Tibial nerve (tissue), 4 donors: ENCODE measurements at regions not wholly inside any gene's neighbourhood (a gene's known extent, or its start where the extent isn't known, plus 50 kb on each side); places are given as distances from the start of the nearest gene placed in this dataset.

Experiments
- DNase-seq, 2 donors: peaks; one replicate each; pipeline ENCODE4 v3.0.0-alpha.2; 2019; ENCODE audit warnings: low spot score in 2 of 2
- H3K27ac ChIP-seq, 4 donors: fragments of 200-600 bp; sonication (generic) in 3 of 4; one replicate each; pipeline ENCODE4 v1.5.1; 2017 to 2019; ENCODE audit warnings: mild to moderate bottlenecking in 1 of 4
- H3K27me3 ChIP-seq, 2 donors: fragments of 200-600 bp; sonication (generic) in 1 of 2; one replicate each; pipeline versions ENCODE4 v1.5.1 to v1.6.0; 2017 to 2019
- H3K36me3 ChIP-seq, 3 donors: fragments of 200-600 bp; sonication (generic); one replicate each; pipeline ENCODE4 v1.5.1; 2018 to 2019
- H3K4me1 ChIP-seq, 4 donors: fragments of 200-600 bp; sonication (generic) in 3 of 4; one replicate each; pipeline ENCODE4 v1.5.1; 2017 to 2019
- H3K4me3 ChIP-seq, 4 donors: fragments of 200-600 bp; sonication (generic) in 3 of 4; one replicate each; pipeline ENCODE4 v1.5.1; 2017 to 2019; ENCODE audit warnings: mild to moderate bottlenecking in 1 of 4, moderate library complexity in 1 of 4
- H3K9me3 ChIP-seq, 4 donors: fragments of 200-600 bp; sonication (generic) in 3 of 4; one replicate each; pipeline ENCODE4 v1.5.1; 2017 to 2019
- EP300 ChIP-seq, 2 donors: sonication (generic); formaldehyde crosslinking; IDR thresholded peaks; one replicate each; pipeline ENCODE4 v1.6.1; 2017; ENCODE audit warnings: antibody characterized with exemption in 2 of 2, mild to moderate bottlenecking in 1 of 2
- POLR2A ChIP-seq, 2 donors: fragments of 450-650 bp; IDR thresholded peaks; one replicate each; pipeline ENCODE4 v1.6.1; 2017; ENCODE audit warnings: antibody characterized with exemption in 2 of 2, mild to moderate bottlenecking in 2 of 2, moderate library complexity in 2 of 2
- WGBS, 2 donors: methylation state at CpG; one replicate each; pipeline ENCODE4 v1.1.5; 2018; 5-methylcytosine and 5-hydroxymethylcytosine counted together
- TF ChIP-seq, protein P1 (sequence below), 5 experiments: fragments of 200-600 bp in 3 of 5; fragments of 450-650 bp in 2 of 5; sonication (generic) in 3 of 5; IDR thresholded peaks; one replicate each; pipeline ENCODE4 v1.5.1; 2016 to 2019; ENCODE audit warnings: antibody characterized with exemption in 5 of 5, mild to moderate bottlenecking in 3 of 5, moderate library complexity in 2 of 5

- Histone ChIP-seq H3K27ac (no peak overlapping the region), H3K4me3 (no peak overlapping the region)
Observed at GRCh38 chr6:51077821-51078518, 259.3 kb downstream of the TFAP2B start.

GRCh38 chr6:51090343-51090742, 271.7 kb downstream of the TFAP2B start:
- H3K4me3 ChIP-seq = no peak overlapping the region
- DNase-seq = no peak
- H3K9me3 ChIP-seq = peaks cover 0 to 23% (median 2%) of the 10 kb centered on the region in 4 donors
- no peaks in the 10 kb centered on the region for H3K36me3 ChIP-seq
- no peaks in the 10 kb centered on the region for H3K4me1 ChIP-seq
- H3K27me3 ChIP-seq = no peaks in the 10 kb centered on the region
- H3K27ac ChIP-seq = no peak overlapping the region
- no peak for TF ChIP-seq POLR2A (IDR thresholded peaks at IDR 0.05)
- TF ChIP-seq, protein P1, sequence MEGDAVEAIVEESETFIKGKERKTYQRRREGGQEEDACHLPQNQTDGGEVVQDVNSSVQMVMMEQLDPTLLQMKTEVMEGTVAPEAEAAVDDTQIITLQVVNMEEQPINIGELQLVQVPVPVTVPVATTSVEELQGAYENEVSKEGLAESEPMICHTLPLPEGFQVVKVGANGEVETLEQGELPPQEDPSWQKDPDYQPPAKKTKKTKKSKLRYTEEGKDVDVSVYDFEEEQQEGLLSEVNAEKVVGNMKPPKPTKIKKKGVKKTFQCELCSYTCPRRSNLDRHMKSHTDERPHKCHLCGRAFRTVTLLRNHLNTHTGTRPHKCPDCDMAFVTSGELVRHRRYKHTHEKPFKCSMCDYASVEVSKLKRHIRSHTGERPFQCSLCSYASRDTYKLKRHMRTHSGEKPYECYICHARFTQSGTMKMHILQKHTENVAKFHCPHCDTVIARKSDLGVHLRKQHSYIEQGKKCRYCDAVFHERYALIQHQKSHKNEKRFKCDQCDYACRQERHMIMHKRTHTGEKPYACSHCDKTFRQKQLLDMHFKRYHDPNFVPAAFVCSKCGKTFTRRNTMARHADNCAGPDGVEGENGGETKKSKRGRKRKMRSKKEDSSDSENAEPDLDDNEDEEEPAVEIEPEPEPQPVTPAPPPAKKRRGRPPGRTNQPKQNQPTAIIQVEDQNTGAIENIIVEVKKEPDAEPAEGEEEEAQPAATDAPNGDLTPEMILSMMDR (IDR thresholded peaks at IDR 0.05) = no peak
- no peak for TF ChIP-seq EP300 (IDR thresholded peaks at IDR 0.05)

More at GRCh38 chr6:51077821-51078518, 259.3 kb downstream of the TFAP2B start:
- WGBS, 2 donors = 77 to 92% methylated on average over 3 of the region's 3 CpGs
- Histone ChIP-seq H3K27me3 (no peaks in the 10 kb centered on the region), H3K4me1 (no peaks in the 10 kb centered on the region), H3K36me3 (no peaks in the 10 kb centered on the region), H3K9me3 (peaks cover 0 to 10% (median 0%) of the 10 kb centered on the region in 4 donors)
- DNase-seq = no peak
- TF ChIP-seq POLR2A (IDR thresholded peaks at IDR 0.05) = no peak
- TF ChIP-seq, protein P1 (IDR thresholded peaks at IDR 0.05) = no peak
- TF ChIP-seq EP300 (IDR thresholded peaks at IDR 0.05) = no peak

GRCh38 chr6:51093871-51094270, 275.2 kb downstream of the TFAP2B start:
- H3K27ac ChIP-seq = no peak overlapping the region
- H3K36me3 ChIP-seq = no peaks in the 10 kb centered on the region
- no peak for TF ChIP-seq POLR2A (IDR thresholded peaks at IDR 0.05)
- no peak for TF ChIP-seq EP300 (IDR thresholded peaks at IDR 0.05)
- TF ChIP-seq, protein P1 (IDR thresholded peaks at IDR 0.05) = no peak
- no peaks in the 10 kb centered on the region for H3K4me1 ChIP-seq
- no peaks in the 10 kb centered on the region for H3K27me3 ChIP-seq
- H3K9me3 ChIP-seq = peaks cover 0 to 23% (median 2%) of the 10 kb centered on the region in 4 donors
- DNase-seq = no peak
- no peak overlapping the region for H3K4me3 ChIP-seq
- 65 to 68% methylated on average over 3 of the region's 3 CpGs for WGBS, 2 donors

DNA sequence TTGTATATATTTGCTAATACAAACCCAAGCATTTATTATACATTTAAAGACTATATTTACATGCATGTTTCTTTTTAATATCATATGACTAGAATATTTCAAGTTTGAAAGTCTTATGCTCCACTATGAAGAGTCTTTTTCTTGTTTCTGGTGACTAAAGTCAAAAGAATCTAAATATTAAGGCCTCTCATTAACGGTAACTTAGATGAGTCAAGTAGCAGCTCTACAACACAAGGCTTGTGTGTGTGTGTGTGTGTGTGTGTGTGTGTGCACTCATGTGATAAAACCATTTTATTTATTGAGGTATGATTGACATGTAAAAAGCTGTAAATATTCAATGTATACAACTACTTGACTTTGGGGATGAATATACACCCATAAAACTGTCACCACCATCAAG, 275.6 kb downstream of the TFAP2B start:
- DNase-seq = no peak
- Histone ChIP-seq H3K27me3 (no peaks in the 10 kb centered on the region), H3K4me1 (no peaks in the 10 kb centered on the region), H3K27ac (no peak overlapping the region), H3K36me3 (no peaks in the 10 kb centered on the region), H3K9me3 (peaks cover 0 to 23% (median 2%) of the 10 kb centered on the region in 4 donors), H3K4me3 (no peak overlapping the region)
- TF ChIP-seq EP300 (IDR thresholded peaks at IDR 0.05) = no peak
- 55 to 59% methylated on average over 1 of the region's 1 CpG for WGBS, 2 donors

- H3K9me3 ChIP-seq = peaks cover 0 to 1% (median 0%) of the 10 kb centered on the region in 4 donors
- H3K4me3 ChIP-seq = no peak overlapping the region
- no peaks in the 10 kb centered on the region for H3K4me1 ChIP-seq
- no peak for TF ChIP-seq EP300 (IDR thresholded peaks at IDR 0.05)
- TF ChIP-seq, protein P1 (IDR thresholded peaks at IDR 0.05) = no peak
- no peak for TF ChIP-seq POLR2A (IDR thresholded peaks at IDR 0.05)
- no peak for DNase-seq
- H3K27me3 ChIP-seq = no peaks in the 10 kb centered on the region
- H3K36me3 ChIP-seq = no peaks in the 10 kb centered on the region
- H3K27ac ChIP-seq = no peak overlapping the region
- WGBS, 2 donors = 60% methylated on average over 5 of the region's 5 CpGs
Observed at GRCh38 chr6:51098246-51098645, 279.6 kb downstream of the TFAP2B start.
